Panc1 (cell line): ENCODE measurements at regions not wholly inside any gene's neighbourhood (a gene's known extent, or its start where the extent isn't known, plus 50 kb on each side); places are given as distances from the start of the nearest gene placed in this dataset.

ENCODE experiments used
- ATAC-seq: fragments of 200-7000 bp; cut with Tn5 transposase; 2 replicates; pipeline ENCODE4 v1.9.1; 2020; ENCODE audit warnings: mild to moderate bottlenecking, moderate library complexity
- BruUV-seq: library from RNA; stranded (reverse); fragments of 400-500 nt; replicated peaks from 2 replicates; lab custom pipeline; 2021; lab: Mats Ljungman, UMichigan
- CTCF ChIA-PET: fragments of 300-600 bp; sonication (Branson Sonifier 250); formaldehyde crosslinking; loops from one replicate; lab custom pipeline; 2022; ENCODE audit warnings: antibody characterized with exemption; lab: Charles Lee
- POLR2A ChIA-PET: fragments of 300-600 bp; sonication (Branson Sonifier 250); formaldehyde crosslinking; loops from one replicate; lab custom pipeline; 2022; ENCODE audit warnings: antibody characterized with exemption; lab: Charles Lee
- DNase-seq: peaks from one replicate; pipeline ENCODE4 v3.0.0-alpha.2; 2010; ENCODE audit warnings: low read depth, low spot score
- H3K27ac ChIP-seq: 2 replicates; pipeline ENCODE4 v1.5.1; 2011; ENCODE audit warnings: mild to moderate bottlenecking, low read length, inconsistent platforms
- H3K27me3 ChIP-seq: fragments of 200-500 bp; sonication (Bioruptor generic); 2 replicates; pipeline ENCODE4 v1.6.0; 2014; ENCODE audit warnings: low read length, inconsistent platforms; ENCODE audit not compliant: control insufficient read depth, insufficient read depth
- H3K36me3 ChIP-seq: fragments of 200-500 bp; sonication (Bioruptor generic); 2 replicates; pipeline ENCODE4 v1.5.1; 2014; ENCODE audit warnings: inconsistent platforms, mild to moderate bottlenecking, low read length, moderate library complexity; ENCODE audit not compliant: control insufficient read depth, insufficient read depth
- H3K4me1 ChIP-seq: 2 replicates; pipeline ENCODE4 v1.5.1; 2011; ENCODE audit warnings: inconsistent platforms, mild to moderate bottlenecking, low read length, moderate library complexity; ENCODE audit not compliant: control insufficient read depth, insufficient read depth
- H3K4me3 ChIP-seq, 2 experiments: 2 replicates each; pipeline ENCODE4 v1.5.1; 2011 to 2012; ENCODE audit warnings: low read depth in 2 of 2, low read length in 2 of 2, mild to moderate bottlenecking in 2 of 2, inconsistent platforms in 1 of 2, moderate library complexity in 1 of 2
- H3K9me3 ChIP-seq: fragments of 200-500 bp; sonication (Bioruptor generic); 2 replicates; pipeline ENCODE4 v1.5.1; 2014; ENCODE audit warnings: low read depth, mild to moderate bottlenecking, inconsistent platforms, low read length, moderate library complexity; ENCODE audit not compliant: control insufficient read depth, insufficient read depth
- POLR2AphosphoS5 ChIP-seq: IDR thresholded peaks from 2 replicates; pipeline ENCODE4 v1.6.1; 2012; ENCODE audit warnings: mild to moderate bottlenecking, low read depth, low read length, moderate library complexity
- SIN3A ChIP-seq: IDR thresholded peaks from 2 replicates; pipeline ENCODE4 v1.6.1; 2012; ENCODE audit warnings: low read depth, mild to moderate bottlenecking, low read length, moderate library complexity, borderline replicate concordance; ENCODE audit not compliant: insufficient read depth
- TCF7L2 ChIP-seq: IDR thresholded peaks from 2 replicates; pipeline ENCODE4 v1.6.1; 2011; ENCODE audit warnings: mild to moderate bottlenecking, low read depth, low read length, inconsistent platforms
- in situ Hi-C: cut with HindIII; loops from 2 replicates; pipeline ENCODE4 v1.10.0; 2016; ENCODE audit warnings: low sequenced_read_pairs, low pct_unique_long_range_greater_than_20kb
- intact Hi-C: fragments of 100-400 bp; cut with micrococcal nuclease; formaldehyde crosslinking; loops from one replicate; pipeline ENCODE4 v1.10.0; 2022; ENCODE audit not compliant: unreplicated experiment
- TF ChIP-seq, protein P1 (sequence below), 2 experiments: IDR thresholded peaks; 2 replicates each; pipeline ENCODE4 v1.6.1; 2011 to 2012; ENCODE audit warnings: low read depth in 2 of 2, control low read depth in 1 of 2, low read length in 1 of 2, mild to moderate bottlenecking in 1 of 2, moderate library complexity in 1 of 2; ENCODE audit not compliant: insufficient read depth in 1 of 2
- TF ChIP-seq, protein P2 (sequence below): fragments of 450-650 bp; IDR thresholded peaks from 2 replicates; pipeline ENCODE4 v1.5.1; 2017; ENCODE audit warnings: mild to moderate bottlenecking

DNA sequence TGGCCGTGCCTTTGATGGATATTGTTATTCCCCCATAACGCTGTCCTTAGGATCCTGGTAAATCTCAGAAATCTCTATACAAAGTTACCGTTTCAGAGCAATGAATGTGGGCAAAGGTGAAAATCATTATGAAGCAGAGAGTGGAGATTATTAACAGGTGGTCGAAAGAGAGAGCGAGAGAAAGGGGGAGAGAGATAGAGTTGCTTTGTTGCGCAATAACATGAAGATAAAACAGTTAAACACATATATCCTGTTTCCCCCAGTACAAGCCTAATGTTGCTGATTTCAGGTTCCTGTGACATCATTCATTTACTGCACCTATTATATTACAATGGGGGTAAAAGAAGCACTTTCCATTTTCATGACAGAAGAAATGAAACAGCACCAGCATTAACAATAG lies 535.4 kb upstream of the RBFOX1 start:
- no peak for DNase-seq
- CTCF ChIA-PET: no interaction called here
- ATAC-seq: no peak
- intact Hi-C loops (no loop called here), in situ Hi-C loops (no loop called here)
- Histone ChIP-seq H3K27ac (no peak overlapping the region), H3K27me3 (no peaks in the 10 kb centered on the region), H3K4me3 (no peak overlapping the region), H3K36me3 (no peaks in the 10 kb centered on the region), H3K9me3 (no peaks in the 10 kb centered on the region), H3K4me1 (no peaks in the 10 kb centered on the region)
- POLR2A ChIA-PET: no interaction called here
- BruUV-seq: no TSS peak
- TF ChIP-seq, protein P1, sequence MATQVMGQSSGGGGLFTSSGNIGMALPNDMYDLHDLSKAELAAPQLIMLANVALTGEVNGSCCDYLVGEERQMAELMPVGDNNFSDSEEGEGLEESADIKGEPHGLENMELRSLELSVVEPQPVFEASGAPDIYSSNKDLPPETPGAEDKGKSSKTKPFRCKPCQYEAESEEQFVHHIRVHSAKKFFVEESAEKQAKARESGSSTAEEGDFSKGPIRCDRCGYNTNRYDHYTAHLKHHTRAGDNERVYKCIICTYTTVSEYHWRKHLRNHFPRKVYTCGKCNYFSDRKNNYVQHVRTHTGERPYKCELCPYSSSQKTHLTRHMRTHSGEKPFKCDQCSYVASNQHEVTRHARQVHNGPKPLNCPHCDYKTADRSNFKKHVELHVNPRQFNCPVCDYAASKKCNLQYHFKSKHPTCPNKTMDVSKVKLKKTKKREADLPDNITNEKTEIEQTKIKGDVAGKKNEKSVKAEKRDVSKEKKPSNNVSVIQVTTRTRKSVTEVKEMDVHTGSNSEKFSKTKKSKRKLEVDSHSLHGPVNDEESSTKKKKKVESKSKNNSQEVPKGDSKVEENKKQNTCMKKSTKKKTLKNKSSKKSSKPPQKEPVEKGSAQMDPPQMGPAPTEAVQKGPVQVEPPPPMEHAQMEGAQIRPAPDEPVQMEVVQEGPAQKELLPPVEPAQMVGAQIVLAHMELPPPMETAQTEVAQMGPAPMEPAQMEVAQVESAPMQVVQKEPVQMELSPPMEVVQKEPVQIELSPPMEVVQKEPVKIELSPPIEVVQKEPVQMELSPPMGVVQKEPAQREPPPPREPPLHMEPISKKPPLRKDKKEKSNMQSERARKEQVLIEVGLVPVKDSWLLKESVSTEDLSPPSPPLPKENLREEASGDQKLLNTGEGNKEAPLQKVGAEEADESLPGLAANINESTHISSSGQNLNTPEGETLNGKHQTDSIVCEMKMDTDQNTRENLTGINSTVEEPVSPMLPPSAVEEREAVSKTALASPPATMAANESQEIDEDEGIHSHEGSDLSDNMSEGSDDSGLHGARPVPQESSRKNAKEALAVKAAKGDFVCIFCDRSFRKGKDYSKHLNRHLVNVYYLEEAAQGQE (IDR thresholded peaks at IDR 0.05; ENCODE audit: insufficient read depth in 1 of 2, low read depth in 2 of 2, low read length in 1 of 2): no peak
- TF ChIP-seq, protein P2, sequence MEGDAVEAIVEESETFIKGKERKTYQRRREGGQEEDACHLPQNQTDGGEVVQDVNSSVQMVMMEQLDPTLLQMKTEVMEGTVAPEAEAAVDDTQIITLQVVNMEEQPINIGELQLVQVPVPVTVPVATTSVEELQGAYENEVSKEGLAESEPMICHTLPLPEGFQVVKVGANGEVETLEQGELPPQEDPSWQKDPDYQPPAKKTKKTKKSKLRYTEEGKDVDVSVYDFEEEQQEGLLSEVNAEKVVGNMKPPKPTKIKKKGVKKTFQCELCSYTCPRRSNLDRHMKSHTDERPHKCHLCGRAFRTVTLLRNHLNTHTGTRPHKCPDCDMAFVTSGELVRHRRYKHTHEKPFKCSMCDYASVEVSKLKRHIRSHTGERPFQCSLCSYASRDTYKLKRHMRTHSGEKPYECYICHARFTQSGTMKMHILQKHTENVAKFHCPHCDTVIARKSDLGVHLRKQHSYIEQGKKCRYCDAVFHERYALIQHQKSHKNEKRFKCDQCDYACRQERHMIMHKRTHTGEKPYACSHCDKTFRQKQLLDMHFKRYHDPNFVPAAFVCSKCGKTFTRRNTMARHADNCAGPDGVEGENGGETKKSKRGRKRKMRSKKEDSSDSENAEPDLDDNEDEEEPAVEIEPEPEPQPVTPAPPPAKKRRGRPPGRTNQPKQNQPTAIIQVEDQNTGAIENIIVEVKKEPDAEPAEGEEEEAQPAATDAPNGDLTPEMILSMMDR: no peak
- TF ChIP-seq TCF7L2 (no peak), POLR2AphosphoS5 (no peak), SIN3A (no peak)

DNA sequence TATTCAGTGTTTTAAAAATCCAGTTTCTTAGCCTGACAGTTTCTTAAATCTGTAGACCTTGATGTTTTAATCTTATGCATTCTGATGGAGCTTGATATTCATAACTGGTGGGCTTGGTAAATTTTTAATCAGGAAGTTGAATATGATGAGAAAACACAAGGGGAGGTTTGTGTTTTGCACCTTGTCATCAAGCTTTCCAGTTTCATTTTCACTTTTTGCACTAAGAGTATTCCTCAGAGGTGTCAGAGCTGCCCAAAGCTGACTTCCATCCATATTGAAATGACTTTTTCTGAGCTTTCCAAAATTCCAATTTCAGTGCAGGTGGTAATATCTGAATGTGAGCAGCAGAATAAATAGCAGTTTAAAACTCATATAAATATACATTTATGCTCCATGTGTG lies 555.0 kb upstream of the RBFOX1 start:
- TF ChIP-seq SIN3A (no peak), TCF7L2 (no peak), POLR2AphosphoS5 (no peak)
- TF ChIP-seq, protein P1 (IDR thresholded peaks at IDR 0.05; ENCODE audit: insufficient read depth in 1 of 2, low read depth in 2 of 2, low read length in 1 of 2): no peak
- TF ChIP-seq, protein P2: no peak
- POLR2A ChIA-PET: no interaction called here
- in situ Hi-C loops: no loop called here

More for the DNA sequence above, 555.0 kb upstream of the RBFOX1 start:
- Histone ChIP-seq H3K27me3 (no peaks in the 10 kb centered on the region), H3K36me3 (no peaks in the 10 kb centered on the region), H3K4me1 (no peaks in the 10 kb centered on the region), H3K9me3 (no peaks in the 10 kb centered on the region), H3K4me3 (no peak overlapping the region), H3K27ac (no peak overlapping the region)
- DNase-seq (no peak), ATAC-seq (no peak)
- no TSS peak for BruUV-seq
- CTCF ChIA-PET: no interaction called here
- intact Hi-C loops: no loop called here
